Renal cortex interstitium (tissue), 11 donors: ENCODE measurements at regions not wholly inside any gene's neighbourhood (a gene's known extent, or its start where the extent isn't known, plus 50 kb on each side); places are given as distances from the start of the nearest gene placed in this dataset.
A peak's percentile ranks its signal among the peaks of the same experiment; 100 is the strongest.

Experiments
- DNase-seq, 11 donors: peaks; one replicate each; pipeline ENCODE4 v3.0.0-alpha.2; 2013; ENCODE audit warnings: low read depth in 9 of 11, low spot score in 4 of 11; ENCODE audit errors: extremely low read depth in 1 of 11

DNA sequence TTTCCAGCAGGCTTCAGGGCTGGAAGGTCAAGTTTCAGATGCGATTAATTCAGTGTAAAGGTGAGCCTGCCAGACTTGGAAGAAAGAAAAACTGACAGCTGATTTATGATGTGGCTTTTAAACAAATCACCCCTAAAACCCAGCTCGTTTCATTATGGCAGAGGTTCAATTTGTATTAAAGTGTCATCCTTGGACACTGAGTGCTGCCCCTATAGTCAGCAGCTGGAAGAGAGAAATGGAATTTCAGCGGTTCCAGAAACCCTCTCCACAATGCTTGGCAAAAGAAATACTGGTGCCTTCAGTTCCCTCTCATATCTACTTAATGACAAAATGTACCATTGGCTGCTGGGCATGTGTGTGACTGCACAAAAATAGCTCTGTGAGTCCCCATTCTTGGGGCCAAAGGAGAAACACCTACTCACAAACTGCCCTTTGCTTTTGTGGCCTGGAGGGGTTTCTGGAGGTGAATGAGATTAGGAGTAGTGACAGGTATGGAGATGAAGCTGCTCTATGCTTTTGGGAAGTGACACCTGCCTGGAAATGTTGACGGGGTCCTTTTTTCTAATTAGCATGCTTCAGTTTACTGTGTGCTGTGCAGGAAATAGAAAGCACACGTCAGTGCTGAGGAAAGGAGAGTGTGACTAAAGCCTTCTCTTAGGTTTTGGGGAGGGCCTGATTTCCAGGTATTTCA is 95.1 kb upstream of the TSPAN2 start:
- peak in 1 of 11 donors; percentile 9 for DNase-seq

DNA sequence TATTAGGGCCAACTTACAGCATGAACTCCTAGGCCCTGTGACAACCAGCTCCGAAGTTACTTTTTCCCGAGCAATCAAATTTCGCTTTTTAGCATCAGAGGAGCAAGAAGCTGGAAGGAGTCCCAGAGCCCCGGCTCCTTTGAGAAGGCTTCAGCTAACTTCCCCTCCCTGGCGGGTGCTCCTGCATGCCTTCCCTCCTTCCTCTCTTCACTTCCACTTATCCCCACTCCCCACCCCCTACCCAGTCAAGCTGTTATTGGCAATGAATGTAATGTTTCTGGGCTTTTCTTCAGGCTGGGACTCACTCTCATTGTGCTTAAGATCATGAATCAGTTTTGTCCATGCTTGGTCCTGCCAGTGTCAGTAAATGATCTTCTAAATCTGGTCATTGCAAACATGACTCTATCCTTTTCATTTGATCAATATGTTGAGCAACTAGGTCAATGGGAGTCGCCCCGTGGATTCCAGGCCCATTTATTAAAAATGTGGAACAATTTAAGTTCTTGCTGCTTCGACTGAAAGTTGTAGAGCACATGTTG is 94.5 kb upstream of the TSPAN2 start:
- DNase-seq = peak in 1 of 11 donors; percentile 20

DNA sequence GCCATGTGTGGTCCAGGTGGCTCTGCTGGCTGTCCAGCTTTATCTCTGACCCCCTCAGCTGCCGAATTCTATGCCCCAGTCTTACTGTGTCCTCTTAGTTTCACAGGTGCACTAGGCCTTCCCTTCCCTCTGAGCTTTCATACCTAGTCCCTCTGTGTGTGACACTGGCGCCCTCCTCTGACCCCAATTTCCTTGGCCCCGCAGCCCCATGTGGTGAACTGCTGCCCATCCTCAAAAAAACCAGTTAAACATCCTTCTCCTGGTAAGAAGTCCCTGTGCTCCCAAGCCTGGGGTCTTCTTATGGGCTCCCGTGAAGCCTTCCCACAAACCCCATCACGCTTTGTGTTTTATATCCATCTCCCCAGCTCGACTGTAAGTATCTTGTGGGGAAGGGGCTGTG is 93.9 kb upstream of the TSPAN2 start:
- no peak for DNase-seq

DNA sequence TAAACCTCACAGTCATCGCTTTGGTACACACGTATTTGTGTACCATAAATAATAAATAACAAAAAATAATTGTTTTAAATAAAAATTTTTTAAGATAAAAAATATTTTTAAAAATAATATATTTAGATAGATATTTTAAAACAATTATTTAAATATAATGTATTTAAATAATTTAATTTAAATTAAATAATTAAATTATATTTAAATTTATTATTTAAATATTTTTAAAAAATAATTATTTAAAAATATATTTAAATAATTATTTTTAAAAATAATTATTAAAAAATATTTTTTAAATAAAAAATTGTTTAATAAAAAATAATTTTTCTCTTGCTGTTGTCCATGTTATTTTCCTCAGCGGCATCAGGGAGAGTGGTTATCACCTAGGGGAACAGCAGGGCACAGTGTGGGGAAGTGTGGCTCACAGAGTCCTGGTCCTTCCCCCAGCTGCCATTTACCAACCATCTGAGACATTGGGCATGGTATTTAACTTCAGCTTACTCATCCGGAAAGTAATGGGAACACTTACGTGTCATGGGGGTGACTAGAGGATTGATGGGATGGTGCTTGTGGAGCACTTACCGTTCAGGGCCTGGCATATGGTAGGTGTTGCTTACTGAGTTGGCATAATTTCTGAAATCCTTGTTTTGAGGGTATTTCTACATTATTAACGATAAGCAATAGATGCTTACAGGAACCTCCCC is 92.9 kb upstream of the TSPAN2 start:
- no peak for DNase-seq

DNA sequence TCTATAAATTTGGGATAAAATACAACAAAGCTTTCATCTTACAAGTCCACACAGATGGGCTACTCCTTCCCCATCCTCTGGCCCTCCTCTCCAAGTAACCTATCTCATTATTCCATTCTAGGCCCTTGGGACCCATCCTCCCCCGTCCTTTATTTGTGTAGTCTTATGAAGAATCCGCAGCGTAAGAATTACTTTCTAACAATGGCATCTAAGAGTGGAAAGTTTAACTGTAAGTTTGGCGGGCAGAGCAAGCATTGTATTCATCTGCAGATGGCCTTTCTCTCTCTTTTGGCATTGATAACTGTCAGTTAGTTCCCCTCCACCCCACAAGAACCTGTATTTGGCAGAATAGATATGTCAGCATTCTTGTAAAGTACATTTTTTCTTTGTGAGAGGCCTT is 91.9 kb upstream of the TSPAN2 start:
- DNase-seq = no peak

DNA sequence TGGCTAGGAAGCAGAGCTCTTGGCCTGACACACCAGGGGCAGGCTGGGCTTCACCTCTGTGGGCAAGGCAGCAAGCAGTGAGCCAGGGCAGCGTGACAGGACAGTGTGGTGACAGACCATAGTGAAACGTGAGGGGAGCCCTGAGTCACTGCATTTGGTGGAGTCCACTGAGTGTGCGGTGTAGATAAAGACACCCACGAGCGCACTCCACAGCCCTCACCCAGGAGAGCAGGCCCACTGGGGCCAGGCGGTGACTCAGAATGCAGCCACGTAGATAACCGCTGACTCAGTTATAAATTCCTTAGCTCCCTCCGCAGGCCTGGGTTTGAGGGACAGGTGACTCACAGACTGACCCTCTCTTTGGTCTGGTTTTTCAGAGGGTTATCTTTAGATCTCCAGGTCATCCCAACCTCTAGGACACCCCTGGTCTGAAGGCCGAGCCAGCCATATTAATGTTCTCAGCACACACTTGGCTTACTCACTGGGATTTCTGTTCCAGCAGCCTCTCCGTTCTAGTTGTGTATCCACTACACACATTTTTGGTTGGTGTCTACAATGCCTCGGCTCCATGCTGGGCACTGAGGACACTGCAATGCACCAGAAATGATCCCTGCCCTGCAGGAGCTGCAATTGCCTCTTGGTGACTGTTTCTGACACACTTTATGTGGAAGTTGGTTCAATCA is 90.2 kb upstream of the TSPAN2 start:
- no peak for DNase-seq

DNA sequence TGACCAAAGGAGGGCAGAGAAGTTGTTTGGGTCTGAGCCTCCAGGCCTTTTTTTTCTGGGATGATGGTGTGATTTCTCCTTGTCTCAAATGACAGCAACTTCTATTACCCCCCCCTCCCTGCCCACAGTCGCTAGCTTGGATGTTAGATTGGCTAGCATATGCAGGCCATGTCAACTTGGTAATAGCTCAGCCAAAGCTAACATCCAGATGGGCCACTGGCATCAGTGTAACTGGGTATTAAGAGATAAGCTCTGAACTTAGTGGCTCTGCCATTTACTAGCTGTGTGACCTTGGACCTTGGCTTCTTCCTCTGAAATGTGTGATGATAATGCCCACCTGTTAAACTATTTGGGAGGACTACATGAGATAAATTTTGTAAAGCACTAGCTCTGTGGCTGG is 86.9 kb upstream of the TSPAN2 start:
- no peak for DNase-seq

DNA sequence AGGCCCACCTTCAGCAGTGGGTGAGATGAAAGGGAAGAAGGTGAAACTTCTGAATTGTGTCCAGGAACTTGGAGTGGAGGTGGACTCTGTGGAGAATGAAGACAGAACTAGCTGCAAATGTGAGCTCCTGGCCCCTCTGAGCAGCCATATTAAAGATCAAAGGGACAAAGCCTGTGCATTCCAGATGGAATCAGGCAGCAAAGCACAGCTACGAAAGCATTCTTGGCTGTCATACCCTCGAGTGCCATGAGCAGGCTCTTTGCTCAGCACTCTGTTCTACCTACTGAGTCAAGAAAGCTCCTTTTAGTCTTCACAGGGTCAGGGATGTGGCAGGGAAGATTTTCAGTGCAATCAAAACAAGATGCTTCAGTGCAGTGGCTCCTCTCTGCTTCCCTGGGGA is 86.3 kb upstream of the TSPAN2 start:
- DNase-seq = no peak

DNA sequence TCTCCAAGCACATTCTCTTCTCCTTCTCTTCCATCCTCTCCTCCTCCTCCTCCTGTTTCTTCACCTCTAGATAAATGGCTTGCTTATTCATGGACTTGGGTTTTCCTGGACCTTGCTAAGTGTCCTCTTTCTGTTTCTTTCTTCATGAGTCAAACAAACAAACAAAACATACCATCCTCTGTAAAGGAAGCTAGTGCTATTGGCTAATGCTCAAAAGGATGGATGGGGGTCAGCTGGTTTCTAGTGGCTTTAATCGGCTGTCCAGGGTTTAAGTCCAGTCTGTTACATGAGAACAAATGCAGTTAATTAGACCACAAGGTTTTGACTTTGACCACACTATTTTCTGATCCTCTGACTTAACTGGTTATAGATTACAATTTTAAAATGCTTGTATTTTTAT is 83.8 kb upstream of the TSPAN2 start:
- no peak for DNase-seq

DNA sequence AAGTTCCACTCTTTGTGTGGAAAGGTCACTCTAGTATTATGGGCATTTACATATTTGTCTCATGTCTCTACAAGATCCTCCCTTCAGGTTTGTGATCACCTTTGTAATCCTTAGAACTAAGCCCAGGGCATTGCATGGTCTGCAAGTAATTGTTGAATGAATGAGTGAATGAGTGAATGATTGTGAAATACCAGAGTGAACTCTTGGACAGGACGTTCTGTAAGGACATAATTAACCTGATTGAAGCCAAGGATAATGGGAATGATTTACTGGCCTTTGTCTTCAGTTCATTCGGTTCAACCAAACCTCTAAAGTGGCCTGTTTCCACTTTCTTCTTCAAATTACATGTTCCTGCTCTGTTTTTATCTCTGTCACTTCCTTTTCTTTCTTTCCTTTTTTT is 83.0 kb upstream of the TSPAN2 start:
- no peak for DNase-seq

DNA sequence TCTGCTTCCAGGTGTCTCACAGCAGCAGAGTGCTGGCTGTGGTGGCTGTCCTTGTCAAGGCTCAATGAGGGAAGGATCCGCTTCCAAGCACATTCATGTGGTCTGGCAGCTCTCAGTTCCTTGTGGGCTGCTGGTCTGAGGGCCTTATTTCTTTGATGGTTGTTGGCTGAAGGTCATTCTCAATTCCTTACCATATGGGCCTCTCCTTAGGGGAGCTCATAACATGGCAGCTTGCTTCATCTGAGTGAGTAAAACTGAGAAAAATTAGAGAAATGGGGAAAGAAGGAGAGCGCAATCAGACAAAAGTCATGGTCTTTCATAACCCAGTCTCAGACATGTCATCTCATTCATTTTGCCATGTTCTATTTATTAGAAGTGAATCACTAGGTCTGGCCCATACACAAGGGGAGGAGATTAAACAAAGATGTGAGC is 81.7 kb upstream of the TSPAN2 start:
- DNase-seq = no peak

DNA sequence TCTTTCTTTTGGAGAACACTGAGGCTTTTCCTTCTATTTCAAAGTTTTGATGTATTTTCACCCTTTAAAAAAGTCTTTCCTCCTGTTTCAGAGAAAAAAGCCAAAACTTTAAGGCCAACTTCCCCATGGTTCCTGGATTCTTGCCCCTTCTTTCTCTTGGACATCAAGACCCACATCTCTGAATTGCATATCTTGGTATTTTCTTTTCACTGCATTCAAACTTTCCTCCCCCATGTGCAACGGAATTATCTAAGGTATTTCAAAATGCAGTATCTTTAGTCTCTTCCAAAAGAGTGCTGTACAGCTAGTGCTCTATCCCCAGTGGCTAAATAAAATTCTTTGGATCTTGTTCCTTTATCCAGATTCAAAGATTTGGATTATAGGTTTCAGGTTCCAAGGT is 81.1 kb upstream of the TSPAN2 start:
- DNase-seq = no peak

DNA sequence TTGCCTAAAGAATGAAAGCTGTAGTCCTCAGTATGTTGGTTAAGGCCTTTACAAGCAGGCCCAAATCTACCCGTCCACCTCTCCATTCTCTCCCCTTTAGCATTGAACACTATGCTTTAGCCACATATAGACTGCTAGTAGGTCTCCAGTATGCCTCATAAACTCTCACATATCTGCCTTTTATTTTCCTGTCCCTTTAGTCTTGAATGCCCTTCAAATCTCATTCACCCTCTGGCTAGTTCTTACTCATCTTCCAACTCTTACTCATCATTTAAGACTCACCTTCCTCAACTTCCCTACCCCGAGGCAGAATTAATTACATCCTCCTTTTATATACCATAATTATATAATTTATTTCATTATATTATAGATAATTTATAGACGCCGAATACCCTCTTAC is 78.7 kb upstream of the TSPAN2 start:
- DNase-seq = no peak

DNA sequence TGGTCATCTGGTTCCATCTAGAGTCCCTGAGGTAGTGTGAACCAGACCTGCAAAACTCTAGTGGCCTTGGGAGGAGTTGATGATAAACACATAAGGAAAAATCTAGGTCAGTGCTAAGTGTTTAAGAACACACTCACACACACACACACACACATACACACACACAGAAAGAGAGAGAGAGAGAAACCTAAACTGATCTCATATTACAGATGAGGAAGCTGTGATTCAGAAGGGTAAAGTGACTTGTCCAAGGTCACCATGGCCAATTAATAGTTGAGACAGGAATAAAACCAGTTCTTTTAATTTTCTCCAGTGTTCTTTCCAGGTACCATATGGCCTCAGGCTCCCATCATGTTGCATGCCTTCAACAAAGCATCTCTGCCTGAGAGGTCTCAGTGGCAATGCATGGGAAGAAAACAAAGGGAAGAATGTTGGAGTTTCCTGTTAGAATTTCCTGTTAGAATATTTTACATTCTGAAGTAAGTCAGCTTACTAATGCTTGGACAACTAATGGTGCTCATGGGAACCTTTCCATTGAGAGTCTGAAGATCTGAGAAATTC is 77.3 kb upstream of the TSPAN2 start:
- no peak for DNase-seq

DNA sequence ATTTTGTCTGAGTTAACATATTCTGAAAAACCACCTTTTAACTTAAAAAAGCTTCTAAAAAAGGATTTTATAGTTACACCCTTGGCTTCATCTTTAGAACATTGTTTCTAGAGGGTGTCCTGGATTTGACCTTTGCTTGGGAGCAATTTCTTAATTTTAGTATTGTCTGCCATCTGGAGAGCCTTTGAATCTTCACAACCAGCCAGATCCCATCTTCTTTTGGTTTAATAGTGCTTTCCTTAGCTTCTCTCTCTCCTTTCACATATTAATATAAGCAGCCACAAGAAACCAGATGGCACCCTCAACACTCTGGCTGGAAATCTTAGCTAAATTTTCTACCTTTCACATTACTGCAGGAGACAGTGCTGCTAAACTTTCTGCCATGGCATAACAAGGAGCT is 76.5 kb upstream of the TSPAN2 start:
- no peak for DNase-seq

DNA sequence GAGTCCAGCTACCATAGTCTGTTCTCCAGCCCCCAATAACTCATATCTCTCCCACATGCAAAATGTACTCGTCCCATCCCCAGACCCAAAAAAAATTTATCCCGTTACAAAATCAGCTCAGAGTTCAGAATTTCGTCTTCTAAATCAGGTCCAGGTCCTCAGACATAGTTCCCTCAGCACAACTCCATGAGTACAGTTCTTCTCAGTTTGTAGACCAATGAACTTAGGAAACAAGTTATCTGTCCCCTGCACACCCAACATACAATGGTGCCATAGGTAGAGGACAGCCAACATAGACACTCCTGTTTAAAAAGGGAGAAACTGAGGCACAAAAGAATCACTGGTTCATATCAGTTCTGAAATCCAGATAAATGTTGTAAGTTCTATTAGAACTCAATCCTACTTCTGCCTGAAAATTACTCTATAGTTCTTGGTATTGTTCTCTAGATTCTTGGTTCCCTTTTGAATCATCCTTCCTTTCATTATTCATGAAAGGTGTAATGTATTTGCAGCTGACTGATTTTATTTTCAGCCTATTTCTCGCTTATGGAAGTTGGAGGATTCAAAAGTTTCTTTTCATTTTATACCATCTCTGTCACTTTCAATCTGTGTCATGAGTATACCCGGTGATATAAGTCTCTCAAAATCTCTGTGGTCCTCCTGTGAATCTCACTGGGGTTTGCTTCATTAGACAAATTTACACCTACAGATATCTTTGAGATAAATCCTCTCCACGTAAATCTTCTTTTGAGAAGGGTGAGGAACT is 75.8 kb upstream of the TSPAN2 start:
- no peak for DNase-seq

DNA sequence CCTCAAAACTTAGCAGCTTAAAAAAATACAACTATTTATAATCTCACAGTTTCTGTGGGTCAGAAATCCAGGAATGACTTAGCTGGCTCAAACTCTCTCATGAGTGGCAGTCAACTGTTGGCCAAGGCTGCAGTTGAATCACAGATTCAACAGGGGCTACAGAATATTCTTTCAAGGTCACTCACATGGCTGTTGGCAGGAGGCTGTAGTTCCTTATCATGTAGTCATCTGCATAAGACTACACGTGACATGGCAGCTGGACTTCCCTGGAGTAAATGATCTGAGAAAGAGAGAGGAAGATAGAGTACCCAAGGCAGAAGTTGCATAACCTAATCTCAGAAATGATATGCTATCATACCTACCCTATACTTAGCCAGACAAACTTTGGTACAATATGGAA is 75.2 kb upstream of the TSPAN2 start:
- DNase-seq = no peak

DNA sequence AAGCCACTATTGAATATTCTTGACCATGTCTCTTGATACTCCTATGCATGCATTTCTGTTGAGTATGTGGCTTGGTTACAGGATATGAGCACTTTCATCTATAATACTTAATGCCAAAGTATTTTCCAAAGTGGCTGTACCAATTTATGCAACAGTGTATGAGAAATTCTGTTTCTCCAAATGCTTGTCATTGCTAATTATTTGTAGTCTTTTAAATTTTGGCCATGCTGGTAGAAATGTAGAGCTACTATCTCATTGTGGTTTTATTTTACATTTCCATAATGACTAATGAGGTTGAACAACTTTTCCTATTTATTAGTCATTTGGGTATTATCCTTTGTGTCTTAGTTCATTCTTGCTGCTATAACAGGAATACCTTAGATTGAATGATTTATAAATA is 71.4 kb upstream of the TSPAN2 start:
- no peak for DNase-seq

DNA sequence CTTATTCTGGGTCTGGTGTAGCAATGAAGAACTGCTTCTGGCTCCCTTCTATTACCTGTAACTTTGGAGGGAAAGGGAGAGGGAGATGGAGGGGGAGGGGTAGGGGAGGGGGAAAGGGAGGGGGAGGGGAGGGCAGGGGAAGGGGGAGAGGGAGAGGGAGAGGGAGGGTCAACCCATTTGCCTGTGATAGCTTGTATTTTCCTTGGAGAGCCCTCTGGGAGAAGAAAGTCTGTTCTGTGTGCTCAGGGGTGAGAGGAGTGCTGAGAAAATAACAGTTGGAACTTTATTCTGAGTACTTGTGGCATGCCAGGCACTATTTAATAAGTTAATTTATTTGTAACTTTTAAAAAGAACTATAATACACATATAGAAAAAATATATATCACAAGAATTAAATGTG is 70.7 kb upstream of the TSPAN2 start:
- DNase-seq = no peak
